Karpas-422 (cell line): ENCODE measurements at regions not wholly inside any gene's neighbourhood (a gene's known extent, or its start where the extent isn't known, plus 50 kb on each side); places are given as distances from the start of the nearest gene placed in this dataset.

ENCODE experiments used
- DNase-seq: peaks from one replicate; pipeline ENCODE4 v3.0.0-alpha.2; 2015
- H2AFZ ChIP-seq: fragments of 200-600 bp; sonication (generic); 2 replicates; pipeline ENCODE4 v1.6.1; 2014; ENCODE audit warnings: antibody characterized with exemption, low read length, mixed read lengths
- H3K27ac ChIP-seq: fragments of 200-600 bp; sonication (generic); 2 replicates; pipeline ENCODE4 v1.5.1; 2014; ENCODE audit warnings: mild to moderate bottlenecking, low read length, moderate library complexity
- H3K27me3 ChIP-seq: fragments of 200-600 bp; sonication (generic); 2 replicates; pipeline ENCODE4 v1.6.1; 2014; ENCODE audit warnings: low read length, mixed read lengths
- H3K36me3 ChIP-seq: fragments of 200-600 bp; sonication (generic); 2 replicates; pipeline ENCODE4 v1.6.1; 2014; ENCODE audit warnings: low read length, mixed read lengths; ENCODE audit not compliant: insufficient read depth
- H3K4me1 ChIP-seq: fragments of 200-600 bp; sonication (generic); 2 replicates; pipeline ENCODE4 v1.6.1; 2014; ENCODE audit warnings: mild to moderate bottlenecking, low read length, mixed read lengths
- H3K4me2 ChIP-seq: fragments of 200-600 bp; sonication (generic); 2 replicates; pipeline ENCODE4 v1.6.1; 2014; ENCODE audit warnings: low read length, low read depth, mild to moderate bottlenecking; ENCODE audit not compliant: poor library complexity, severe bottlenecking
- H3K4me3 ChIP-seq: fragments of 200-600 bp; sonication (generic); 2 replicates; pipeline ENCODE4 v1.5.1; 2014; ENCODE audit warnings: mild to moderate bottlenecking, antibody characterized with exemption, low read length, mixed read lengths
- H3K79me2 ChIP-seq: fragments of 200-600 bp; sonication (generic); 2 replicates; pipeline ENCODE4 v1.6.1; 2014; ENCODE audit warnings: mild to moderate bottlenecking, low read length, mixed read lengths
- H3K9ac ChIP-seq: fragments of 200-600 bp; sonication (generic); 2 replicates; pipeline ENCODE4 v1.6.0; 2014; ENCODE audit warnings: low read length
- H3K9me2 ChIP-seq: fragments of 200-600 bp; sonication (generic), shearing (Covaris generic); replicated peaks from 2 replicates; pipeline ENCODE4 v1.6.0; 2014; ENCODE audit warnings: mild to moderate bottlenecking, low read length, moderate library complexity; ENCODE audit not compliant: insufficient read depth
- H3K9me3 ChIP-seq: fragments of 300-700, 200-600 bp; sonication (generic); 2 replicates; pipeline ENCODE4 v1.6.1; 2014; ENCODE audit warnings: low read length, mixed read lengths
- H4K20me1 ChIP-seq: fragments of 200-600 bp; sonication (generic); 2 replicates; pipeline ENCODE4 v1.6.1; 2014; ENCODE audit warnings: mild to moderate bottlenecking, antibody characterized with exemption, low read length, low read depth; ENCODE audit not compliant: insufficient read depth

DNA sequence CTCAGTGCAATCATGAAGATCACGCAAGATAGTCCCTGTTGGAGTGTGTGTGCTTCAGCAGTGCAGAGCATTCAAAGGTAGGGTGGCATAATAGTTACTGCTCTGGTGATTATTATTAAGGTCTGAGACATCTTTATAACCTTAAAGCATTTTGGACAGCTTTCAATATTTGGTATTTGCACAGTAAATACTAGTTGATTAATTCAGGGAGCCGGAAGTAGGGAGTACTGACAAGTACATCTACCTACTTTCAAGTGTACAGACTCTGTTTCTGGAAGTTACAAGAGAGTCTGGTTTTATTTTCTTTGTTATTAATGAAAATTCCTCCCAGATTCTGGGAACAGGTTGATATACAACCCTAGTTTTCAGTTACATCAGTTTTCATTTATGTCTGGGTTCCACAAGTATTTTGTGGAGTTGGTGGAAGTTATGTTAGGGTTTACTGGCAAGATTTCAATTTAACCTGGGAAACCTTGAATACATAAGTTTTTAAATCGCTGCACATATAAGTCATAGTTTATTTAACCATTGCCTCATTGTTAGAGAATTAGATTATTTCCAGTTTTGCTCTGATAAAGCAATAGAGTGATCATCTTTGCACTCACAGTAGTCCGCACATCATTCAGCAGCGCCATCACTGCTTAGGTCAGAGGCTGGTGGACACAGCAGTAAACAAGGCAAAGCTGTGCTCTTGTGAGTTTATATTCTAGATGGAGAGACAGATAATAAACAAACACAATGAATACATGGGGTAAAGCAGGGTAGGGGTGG lies 366.6 kb downstream of the REEP3 start:
- no peak for DNase-seq
- H3K9me3 ChIP-seq, result no peaks in the 10 kb centered on the region
- no peak overlapping the region for H3K27ac ChIP-seq
- no peak overlapping the region for H3K9ac ChIP-seq
- no peaks in the 10 kb centered on the region for H3K4me1 ChIP-seq
- H3K27me3 ChIP-seq, result no peaks in the 10 kb centered on the region
- H3K79me2 ChIP-seq, result no peaks in the 10 kb centered on the region
- no peaks in the 10 kb centered on the region for H4K20me1 ChIP-seq
- no peak overlapping the region for H3K4me3 ChIP-seq
- no peaks in the 10 kb centered on the region for H3K9me2 ChIP-seq
- H2AFZ ChIP-seq, result peak overlapping the region; percentile 55; the same call in 1 of the 2 replicates
- H3K36me3 ChIP-seq, result no peaks in the 10 kb centered on the region
- no peak overlapping the region for H3K4me2 ChIP-seq

DNA sequence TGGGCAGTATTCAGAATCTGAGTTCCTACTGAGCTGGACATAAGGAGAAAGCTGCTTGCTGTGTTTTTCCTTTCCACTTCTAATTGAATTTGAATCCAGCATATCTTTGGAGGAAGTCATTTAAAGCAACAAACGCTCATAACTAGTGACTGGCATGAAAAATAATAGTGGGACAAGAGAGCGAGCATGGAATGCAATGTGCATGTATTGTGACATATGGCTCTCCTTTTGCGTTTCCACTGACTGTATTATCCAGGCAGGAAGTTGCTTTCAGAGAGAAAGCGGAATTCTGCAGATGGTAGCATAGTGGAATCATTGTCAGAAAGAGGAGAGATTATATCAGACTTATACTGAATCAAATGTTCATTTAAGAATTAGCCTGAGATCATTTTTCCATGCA lies 368.6 kb downstream of the REEP3 start:
- H3K9ac ChIP-seq, result no peak overlapping the region
- H4K20me1 ChIP-seq, result no peaks in the 10 kb centered on the region
- no peak for DNase-seq
- H3K27ac ChIP-seq, result no peak overlapping the region
- no peaks in the 10 kb centered on the region for H3K9me3 ChIP-seq
- no peaks in the 10 kb centered on the region for H3K9me2 ChIP-seq
- H3K4me3 ChIP-seq, result no peak overlapping the region
- H2AFZ ChIP-seq, result no peak overlapping the region
- no peaks in the 10 kb centered on the region for H3K36me3 ChIP-seq
- H3K27me3 ChIP-seq, result no peaks in the 10 kb centered on the region
- H3K4me1 ChIP-seq, result no peaks in the 10 kb centered on the region
- no peak overlapping the region for H3K4me2 ChIP-seq
- H3K79me2 ChIP-seq, result no peaks in the 10 kb centered on the region

DNA sequence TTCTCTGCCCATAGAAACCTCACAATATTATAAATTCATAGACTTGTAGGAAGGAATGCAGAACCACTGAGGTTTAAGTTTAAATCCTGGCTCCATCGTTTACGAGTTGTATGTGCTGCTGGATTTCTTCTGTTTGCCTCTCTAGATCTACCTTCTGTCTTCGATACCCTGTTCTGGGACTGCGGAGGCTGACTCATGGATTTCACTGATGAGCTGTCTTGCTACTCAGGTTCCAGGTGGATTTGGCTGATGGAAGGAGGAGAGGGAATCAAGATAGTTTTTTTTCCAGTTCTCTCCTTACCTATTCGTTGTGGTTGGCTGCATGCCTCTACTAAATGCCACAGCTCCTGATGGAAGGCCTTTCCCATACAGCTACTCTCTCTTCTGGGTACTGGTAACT lies 375.8 kb downstream of the REEP3 start:
- no peak overlapping the region for H3K4me3 ChIP-seq
- no peaks in the 10 kb centered on the region for H3K36me3 ChIP-seq
- no peaks in the 10 kb centered on the region for H3K4me1 ChIP-seq
- no peaks in the 10 kb centered on the region for H3K79me2 ChIP-seq
- H3K27ac ChIP-seq, result no peak overlapping the region
- no peaks in the 10 kb centered on the region for H3K9me2 ChIP-seq
- no peaks in the 10 kb centered on the region for H3K9me3 ChIP-seq
- DNase-seq, result no peak
- no peaks in the 10 kb centered on the region for H4K20me1 ChIP-seq
- H3K4me2 ChIP-seq, result no peak overlapping the region
- H3K9ac ChIP-seq, result no peak overlapping the region
- H2AFZ ChIP-seq, result no peak overlapping the region
- no peaks in the 10 kb centered on the region for H3K27me3 ChIP-seq

DNA sequence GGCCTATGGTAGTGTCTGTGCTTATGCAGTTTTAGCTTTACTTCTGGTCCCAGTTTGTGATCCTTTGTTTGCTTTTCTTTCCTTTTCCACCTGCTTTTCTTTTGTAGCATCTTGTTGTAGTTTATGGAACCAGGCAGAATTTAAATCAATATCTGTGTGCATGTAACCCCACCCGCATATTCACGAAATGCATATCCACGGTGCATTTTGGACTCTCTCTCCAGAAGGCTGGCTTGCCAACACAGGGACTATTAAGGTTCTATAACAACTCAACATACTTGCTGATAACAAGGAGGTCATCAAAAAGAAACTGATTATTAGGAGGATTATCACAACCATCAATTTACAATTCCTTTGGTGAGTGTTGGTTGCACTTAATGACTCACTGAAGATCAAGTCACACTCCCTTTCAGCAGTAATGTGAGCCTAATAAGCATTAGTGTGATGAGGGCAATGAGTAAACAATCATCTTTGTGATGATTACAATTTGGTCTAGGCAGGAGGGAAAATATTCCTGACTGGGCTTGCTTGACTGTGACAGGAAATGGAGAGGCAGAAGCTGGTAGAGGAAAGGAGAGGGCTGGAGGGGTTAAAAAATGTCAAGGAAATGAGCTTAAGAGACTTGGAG lies 378.6 kb downstream of the REEP3 start:
- Histone ChIP-seq H3K4me3 (no peak overlapping the region), H3K36me3 (no peaks in the 10 kb centered on the region), H3K4me1 (no peaks in the 10 kb centered on the region), H4K20me1 (no peaks in the 10 kb centered on the region), H3K9me2 (no peaks in the 10 kb centered on the region), H3K9ac (no peak overlapping the region), H3K79me2 (no peaks in the 10 kb centered on the region), H3K9me3 (no peaks in the 10 kb centered on the region), H3K4me2 (no peak overlapping the region), H3K27ac (no peak overlapping the region), H2AFZ (no peak overlapping the region), H3K27me3 (no peaks in the 10 kb centered on the region)
- DNase-seq, result no peak

DNA sequence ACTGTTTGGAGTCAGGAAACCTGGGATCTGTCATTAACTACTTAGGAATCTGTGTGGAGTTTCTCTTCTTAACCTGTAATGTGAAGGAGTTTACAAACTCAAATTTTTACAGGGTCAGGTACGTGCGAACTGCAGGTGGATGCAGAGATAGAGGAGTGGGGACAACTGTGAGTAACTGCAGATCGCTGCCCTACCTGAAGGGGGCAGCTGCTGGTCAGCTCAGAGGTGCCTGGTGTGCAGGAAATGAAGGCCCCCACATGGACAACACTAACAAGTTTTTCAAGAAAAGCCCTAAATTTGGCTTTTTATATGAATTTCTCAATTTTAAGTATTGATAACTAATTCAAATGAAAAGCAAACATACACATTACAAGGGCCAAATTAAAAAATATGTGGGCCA lies 380.0 kb downstream of the REEP3 start:
- Histone ChIP-seq H3K9me2 (no peaks in the 10 kb centered on the region), H3K4me3 (no peak overlapping the region), H3K9ac (no peak overlapping the region), H4K20me1 (no peaks in the 10 kb centered on the region), H3K4me1 (no peaks in the 10 kb centered on the region), H3K79me2 (no peaks in the 10 kb centered on the region), H3K4me2 (no peak overlapping the region), H3K27me3 (no peaks in the 10 kb centered on the region), H3K36me3 (no peaks in the 10 kb centered on the region), H3K9me3 (no peaks in the 10 kb centered on the region), H3K27ac (no peak overlapping the region), H2AFZ (no peak overlapping the region)
- peak; percentile 44 for DNase-seq

DNA sequence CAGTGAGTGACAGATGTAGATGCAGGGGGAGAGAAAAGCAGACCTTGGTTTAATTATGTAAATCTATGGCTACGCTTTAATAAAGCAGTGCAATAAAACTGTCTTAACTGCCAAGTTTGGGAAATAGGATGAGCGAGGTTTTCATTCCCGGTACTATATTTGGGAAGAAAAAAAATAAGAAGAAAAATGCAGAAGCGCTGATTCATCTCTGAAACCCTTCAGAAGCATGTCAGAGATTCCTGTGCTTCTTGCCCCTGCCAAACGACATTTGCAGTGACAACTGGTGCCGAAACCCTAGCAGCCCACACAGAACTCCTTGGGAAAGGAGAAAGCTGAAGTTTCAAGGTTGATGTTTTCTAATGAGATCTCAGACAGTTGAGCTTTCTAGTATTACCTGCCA lies 380.7 kb downstream of the REEP3 start:
- DNase-seq, result peak; percentile 16
- Histone ChIP-seq H3K79me2 (no peaks in the 10 kb centered on the region), H3K36me3 (no peaks in the 10 kb centered on the region), H3K9me2 (no peaks in the 10 kb centered on the region), H3K9me3 (no peaks in the 10 kb centered on the region), H3K4me1 (no peaks in the 10 kb centered on the region), H3K27ac (no peak overlapping the region), H3K9ac (no peak overlapping the region), H4K20me1 (no peaks in the 10 kb centered on the region), H3K4me3 (no peak overlapping the region), H3K4me2 (no peak overlapping the region), H3K27me3 (no peaks in the 10 kb centered on the region), H2AFZ (no peak overlapping the region)

DNA sequence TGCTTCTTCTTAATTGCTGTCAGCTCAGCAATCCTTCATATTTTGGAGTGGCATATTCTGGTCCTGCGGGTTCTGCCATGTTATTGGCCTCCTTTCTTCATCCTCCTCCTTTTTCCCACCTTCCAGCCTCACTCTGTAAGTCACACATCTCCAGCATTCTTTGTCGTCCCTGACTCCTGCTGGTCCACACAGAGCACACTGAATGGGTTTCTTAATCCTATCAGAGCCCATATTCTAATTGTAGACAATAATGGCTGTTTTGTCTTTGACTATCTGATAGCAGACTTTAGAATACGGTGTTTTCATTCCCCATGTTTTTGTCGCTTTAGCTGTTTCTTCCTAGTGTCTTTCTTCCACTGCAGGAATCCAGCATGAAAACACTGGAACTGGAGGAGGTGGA lies 389.6 kb downstream of the REEP3 start:
- Histone ChIP-seq H4K20me1 (no peaks in the 10 kb centered on the region), H3K4me2 (no peak overlapping the region), H3K9me2 (no peaks in the 10 kb centered on the region), H3K4me3 (no peak overlapping the region), H2AFZ (no peak overlapping the region), H3K9ac (no peak overlapping the region), H3K27me3 (no peaks in the 10 kb centered on the region), H3K4me1 (no peaks in the 10 kb centered on the region), H3K27ac (no peak overlapping the region), H3K36me3 (no peaks in the 10 kb centered on the region), H3K79me2 (no peaks in the 10 kb centered on the region), H3K9me3 (no peaks in the 10 kb centered on the region)
- no peak for DNase-seq

DNA sequence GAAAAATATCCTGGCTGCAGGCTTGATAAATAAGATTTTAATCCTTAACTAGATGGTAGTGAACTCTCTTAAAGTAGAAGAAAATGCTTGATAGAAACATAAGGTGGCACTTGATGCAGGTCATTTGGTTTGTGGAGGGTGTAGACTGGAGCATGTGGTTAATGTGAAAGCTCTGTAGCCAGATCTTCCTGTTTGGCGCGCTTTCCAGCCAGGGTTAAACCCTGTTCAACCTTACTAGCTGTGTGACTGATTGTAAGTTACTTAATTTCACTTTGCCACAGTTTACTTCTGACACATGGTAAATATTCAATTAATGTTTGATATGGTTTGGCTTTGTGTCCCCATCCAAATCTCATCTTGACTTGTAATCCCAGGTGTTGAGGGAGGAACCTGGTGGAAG lies 394.0 kb downstream of the REEP3 start:
- Histone ChIP-seq H3K27ac (no peak overlapping the region), H3K4me3 (no peak overlapping the region), H3K4me1 (no peaks in the 10 kb centered on the region), H3K27me3 (no peaks in the 10 kb centered on the region), H4K20me1 (no peaks in the 10 kb centered on the region), H2AFZ (no peak overlapping the region), H3K36me3 (no peaks in the 10 kb centered on the region), H3K9ac (no peak overlapping the region), H3K4me2 (no peak overlapping the region), H3K79me2 (no peaks in the 10 kb centered on the region), H3K9me3 (no peaks in the 10 kb centered on the region), H3K9me2 (no peaks in the 10 kb centered on the region)
- no peak for DNase-seq
